NCI-H69 (cell line): ENCODE measurements at regions not wholly inside any gene's neighbourhood (a gene's known extent, or its start where the extent isn't known, plus 50 kb on each side); places are given as distances from the start of the nearest gene placed in this dataset.

ENCODE experiments used
- DNase-seq: peaks from one replicate; lab custom pipeline; 2025; lab: John Stamatoyannopoulos, UW

- no peak for DNase-seq
Observed at GRCh38 chr10:131445623-131446022, 134.1 kb upstream of the TCERG1L start.

DNA sequence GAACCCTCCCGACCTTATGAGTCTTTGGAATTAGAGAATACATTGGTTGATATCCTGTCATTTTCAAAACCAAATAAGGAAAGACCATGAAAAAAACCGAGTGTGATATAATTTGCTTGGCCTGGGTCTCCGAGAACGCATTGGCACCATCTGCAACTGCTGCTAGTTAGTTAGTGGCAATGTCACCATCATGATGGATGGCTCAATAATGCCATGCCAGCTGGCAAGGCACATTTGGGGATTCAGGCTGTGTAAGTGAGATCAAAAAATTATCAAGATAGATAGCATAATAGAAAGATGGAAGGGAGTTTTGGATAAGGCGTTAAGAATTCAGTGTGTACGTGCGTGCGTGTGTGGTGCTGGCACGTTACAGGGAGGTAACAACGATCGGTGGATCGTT, 134.7 kb upstream of the TCERG1L start:
- DNase-seq, result no peak

- DNase-seq, result no peak
Observed at GRCh38 chr10:131448171-131448570, 136.7 kb upstream of the TCERG1L start.

GRCh38 chr10:131448883-131449282, 137.4 kb upstream of the TCERG1L start:
- no peak for DNase-seq

DNA sequence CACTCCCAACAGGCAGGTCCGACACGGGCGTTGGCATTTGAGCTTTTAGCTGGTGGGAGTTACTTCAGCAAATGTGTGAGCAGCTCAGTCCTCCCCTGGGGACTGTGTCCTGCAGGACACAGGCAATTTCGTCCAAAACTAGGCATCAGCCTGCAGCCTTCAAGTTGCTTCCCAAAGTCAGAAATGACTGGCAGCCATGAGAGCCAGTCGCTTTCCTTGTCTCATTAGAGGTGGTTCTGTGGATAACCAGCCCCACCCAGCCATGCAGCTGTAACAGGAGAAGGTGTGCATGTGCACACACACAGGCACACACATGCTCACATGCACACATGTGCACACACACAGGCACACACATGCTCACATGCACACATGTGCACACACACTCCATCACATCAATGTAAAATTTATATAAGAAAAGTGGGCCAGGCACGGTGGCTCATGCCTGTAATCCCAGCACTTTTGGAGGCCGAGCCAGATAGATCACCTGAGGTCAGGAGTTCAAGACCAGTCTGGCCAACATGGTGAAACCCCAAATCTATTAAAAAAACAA, 138.8 kb upstream of the TCERG1L start:
- no peak for DNase-seq

- no peak for DNase-seq
Observed at GRCh38 chr10:131451407-131452015, 140.0 kb upstream of the TCERG1L start.

DNA sequence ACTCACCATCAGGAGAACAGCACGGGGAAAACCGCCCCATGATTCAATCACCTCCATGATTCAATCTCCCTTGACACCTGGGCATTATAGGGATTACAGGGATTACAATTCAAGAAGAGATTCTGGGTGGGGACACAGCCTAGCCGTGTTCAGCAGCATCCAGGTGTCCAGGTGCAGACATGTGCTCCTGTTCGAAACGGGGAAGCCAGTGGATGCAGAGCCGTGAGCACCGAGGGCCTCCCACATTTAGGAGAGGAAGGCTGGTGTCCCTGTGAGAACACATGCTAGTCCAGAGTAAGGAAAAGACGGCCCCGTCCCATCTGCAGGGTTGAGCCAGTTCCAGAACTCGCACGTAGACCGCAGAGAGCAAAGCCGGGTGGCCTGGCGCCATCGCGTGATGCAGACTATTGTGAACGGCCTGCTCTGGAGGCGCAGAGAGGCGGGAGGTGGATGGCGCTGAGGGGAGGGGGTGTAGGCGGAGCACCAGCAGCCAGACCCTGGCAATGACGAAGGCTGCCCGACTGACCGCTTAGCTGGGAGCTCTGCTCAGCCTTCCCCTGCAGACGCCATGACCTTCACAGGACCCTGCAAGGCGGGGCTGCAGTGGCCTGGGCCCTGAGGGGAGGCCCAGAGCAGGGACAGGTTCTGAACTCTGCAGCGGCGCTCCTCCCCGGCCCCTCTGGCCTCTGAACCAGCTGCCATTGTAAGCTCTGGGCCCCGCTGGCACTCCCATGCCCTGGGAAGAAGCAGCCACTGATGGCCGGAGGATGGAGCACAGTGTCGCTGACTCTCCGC, 141.6 kb upstream of the TCERG1L start:
- no peak for DNase-seq

DNA sequence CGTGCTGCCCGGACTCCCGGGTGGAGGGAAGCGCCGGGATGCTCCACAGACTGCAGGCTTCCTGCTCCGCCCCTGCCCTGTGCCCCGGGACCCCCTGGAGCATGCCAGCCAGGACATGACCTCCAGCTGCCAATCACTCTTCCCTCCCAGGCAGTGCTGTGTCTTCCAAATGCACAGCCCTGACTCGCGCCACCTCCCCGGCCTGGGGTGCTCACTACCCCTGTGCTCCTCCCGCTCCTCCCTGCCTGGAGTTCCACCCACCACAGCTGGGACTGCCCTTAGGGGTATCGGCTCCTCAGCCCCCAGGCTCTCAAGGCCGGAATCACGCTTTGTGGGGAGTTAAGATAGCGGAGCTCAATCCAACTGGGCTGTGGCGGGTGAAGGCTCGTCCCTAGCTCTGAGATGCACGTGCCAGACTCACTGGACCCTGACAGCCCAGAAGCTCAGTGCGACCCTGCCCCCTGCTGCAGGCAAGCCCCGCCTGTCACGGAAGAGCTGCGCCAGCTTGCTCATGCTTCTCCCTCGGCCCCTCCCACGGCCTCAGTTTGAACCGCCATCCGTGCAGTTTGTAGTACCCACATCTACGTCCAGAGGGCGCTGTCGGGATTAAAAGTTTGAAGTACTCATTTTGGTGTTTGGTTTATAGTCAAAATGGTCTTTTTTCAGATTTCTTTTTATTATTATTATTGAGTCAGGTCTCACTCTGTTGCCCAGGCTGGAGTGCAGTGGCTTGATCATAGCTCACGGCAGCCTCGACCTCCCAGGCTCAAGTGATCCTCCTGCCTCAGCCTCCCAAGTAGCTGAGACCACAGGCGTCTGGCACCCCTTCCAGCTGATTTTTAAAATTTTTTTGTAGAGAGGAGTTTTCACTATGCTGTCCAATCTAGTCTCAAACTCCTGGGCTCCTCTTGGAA, 142.5 kb upstream of the TCERG1L start:
- peak; percentile 26 for DNase-seq

DNA sequence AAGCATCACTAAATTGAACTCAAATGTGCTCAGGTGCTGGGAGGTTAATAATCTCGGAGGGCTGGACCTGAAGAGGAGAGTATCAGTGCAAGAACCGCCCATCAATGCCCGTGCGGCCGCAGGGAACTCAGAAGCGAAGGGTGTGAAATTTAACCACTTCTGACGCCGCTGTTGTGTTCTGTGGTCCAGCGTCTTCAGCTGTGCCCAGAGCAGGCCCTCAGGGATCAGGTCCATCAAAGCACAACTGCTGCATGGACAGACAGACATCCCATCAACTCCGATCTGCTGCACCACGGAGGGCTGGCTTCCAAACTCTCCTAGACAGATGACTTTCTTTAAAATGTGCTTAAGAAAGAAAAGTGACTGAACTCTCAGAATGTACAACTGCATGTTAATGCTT, 144.9 kb upstream of the TCERG1L start:
- DNase-seq, result no peak

GRCh38 chr10:131461093-131461492, 149.6 kb upstream of the TCERG1L start:
- DNase-seq, result no peak

DNA sequence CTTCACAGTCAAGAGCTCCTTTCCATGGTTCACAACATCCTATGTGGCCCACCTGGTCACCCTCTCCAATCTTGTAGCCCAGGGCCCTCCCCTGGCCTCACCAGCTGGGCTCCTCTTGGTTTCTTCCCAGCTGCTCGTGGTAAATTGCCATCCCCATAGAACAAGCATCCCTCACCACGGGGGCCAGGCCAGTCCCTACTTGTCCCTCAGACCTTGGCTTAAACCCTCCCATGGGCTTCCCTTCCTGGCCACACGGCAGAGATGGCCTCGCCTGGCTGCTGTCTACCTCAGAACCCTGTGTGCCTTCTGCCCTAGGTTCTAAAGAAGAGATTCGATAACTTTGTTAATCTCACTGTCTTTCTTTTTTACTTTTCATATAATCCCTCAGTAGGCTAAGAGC, 153.3 kb upstream of the TCERG1L start:
- DNase-seq, result no peak

- no peak for DNase-seq
Observed at GRCh38 chr10:131469551-131469950, 158.0 kb upstream of the TCERG1L start.

- DNase-seq, result no peak
Observed at GRCh38 chr10:131473645-131474044, 162.1 kb upstream of the TCERG1L start.

GRCh38 chr10:131474416-131474815, 162.9 kb upstream of the TCERG1L start:
- no peak for DNase-seq

GRCh38 chr10:131475043-131475442, 163.5 kb upstream of the TCERG1L start:
- DNase-seq, result no peak

DNA sequence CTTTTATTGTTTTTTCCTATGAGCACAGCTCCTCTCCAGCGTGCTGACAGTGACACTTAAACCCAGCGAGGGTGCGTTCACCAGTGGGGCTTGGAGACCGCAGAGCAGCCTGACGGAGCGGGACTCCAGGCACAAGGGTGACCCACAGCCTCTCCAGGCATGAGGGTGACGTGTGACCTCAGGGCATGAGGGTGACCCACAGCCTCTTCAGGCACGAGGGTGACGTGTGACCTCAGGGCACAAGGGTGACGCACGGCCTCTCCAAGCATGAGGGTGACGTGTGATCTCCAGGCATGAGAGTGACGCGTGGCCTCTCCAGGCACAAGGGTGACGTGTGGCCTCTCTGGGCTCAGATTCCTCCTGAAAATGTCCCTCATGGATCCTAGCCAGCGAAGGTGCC, 164.3 kb upstream of the TCERG1L start:
- no peak for DNase-seq

DNA sequence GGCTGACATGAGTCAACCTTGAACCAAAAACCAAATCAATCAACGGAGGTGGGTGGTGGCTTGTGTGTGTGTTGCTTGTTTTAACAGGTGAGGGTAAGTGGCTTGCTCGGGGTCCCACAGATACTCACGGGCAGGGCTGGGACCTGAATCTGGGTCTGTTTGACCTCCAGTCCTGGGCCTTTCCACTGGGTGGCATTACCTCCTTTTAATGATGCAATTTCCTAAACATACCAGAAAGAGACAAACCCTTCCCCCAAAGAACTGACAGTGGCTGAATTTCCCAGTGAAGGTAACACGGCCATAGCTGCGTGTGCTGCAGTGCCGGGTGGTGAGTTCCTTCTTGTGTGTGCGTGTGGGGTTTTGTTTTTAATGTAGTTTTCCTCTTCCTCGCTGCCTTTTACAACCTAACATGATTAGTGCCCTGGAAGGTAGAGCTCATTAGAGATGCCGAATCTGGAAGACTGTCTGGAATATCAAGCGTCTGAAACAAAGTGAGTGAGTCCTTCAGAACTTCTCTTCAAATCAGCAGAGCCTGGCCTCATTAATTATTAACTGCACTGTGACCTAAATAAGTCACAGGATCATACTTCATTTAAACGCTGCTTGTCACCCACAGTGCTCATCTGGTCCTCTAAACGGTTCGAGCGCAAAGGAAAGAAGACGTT, 166.1 kb upstream of the TCERG1L start:
- DNase-seq, result no peak

DNA sequence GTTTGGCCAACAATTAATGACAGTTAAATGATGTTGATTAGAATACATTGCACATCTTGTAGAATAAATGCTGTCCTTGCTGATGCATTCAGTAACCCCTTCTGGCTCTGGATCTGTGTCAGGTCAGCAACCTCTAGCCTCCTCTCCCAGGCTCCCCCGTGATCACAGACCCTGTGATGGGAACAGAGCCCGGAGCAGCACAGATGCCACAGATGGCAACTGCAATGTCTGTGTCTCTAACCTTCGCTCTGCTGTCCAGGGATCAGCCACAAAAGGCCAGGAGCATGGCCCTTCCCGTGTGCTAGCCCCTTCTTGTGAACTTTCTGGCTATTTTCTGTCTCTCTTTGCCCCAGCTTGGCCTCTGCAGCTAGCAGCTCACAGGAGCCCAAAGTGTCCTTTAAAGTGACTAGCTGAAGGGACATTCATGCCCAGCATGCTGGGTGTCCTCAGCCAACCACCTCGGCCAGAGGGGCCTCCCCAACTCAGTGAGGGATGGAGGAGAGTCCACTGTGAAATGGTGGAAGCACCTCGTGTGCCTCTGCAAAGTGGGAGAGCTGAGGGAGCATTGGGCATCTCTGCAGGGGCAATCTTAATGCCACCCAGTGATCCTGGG, 167.0 kb upstream of the TCERG1L start:
- no peak for DNase-seq

DNA sequence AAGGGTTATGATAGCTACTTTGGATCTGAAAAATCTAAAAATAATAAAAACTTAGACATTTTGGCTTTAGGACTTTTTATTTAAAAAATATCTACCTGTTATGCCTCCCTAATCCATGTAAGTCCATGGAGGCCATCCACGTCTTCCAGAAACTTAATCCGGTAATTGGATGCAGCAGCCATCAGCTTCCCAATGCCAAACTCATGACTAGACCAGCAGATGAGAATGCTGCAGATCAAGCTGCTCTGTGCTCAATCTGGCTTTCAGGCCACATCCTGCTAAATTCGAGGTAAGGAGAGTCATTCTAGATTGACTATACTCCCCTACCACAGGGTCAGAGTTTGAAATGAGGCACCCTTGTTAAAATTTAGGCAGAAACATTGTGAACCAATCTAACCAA, 168.5 kb upstream of the TCERG1L start:
- no peak for DNase-seq

DNA sequence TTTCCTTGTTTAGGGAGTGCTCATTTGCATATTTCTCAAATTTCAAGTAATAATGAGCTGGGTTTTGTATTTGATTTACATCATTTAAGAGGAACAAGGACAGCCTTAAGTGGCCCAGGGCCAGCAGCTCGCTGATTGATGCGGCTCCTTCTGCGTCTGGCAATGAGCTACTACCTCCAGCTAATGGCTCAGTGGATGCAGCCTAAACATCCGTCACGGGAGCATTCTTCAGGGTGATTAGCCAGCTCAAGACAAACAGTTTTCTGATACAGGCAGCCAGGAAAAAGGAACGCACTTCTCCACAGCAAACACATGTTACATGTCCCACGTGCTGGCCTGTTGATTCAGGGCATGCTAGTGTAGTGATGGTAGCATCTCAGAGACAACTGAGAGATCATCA, 169.3 kb upstream of the TCERG1L start:
- no peak for DNase-seq

DNA sequence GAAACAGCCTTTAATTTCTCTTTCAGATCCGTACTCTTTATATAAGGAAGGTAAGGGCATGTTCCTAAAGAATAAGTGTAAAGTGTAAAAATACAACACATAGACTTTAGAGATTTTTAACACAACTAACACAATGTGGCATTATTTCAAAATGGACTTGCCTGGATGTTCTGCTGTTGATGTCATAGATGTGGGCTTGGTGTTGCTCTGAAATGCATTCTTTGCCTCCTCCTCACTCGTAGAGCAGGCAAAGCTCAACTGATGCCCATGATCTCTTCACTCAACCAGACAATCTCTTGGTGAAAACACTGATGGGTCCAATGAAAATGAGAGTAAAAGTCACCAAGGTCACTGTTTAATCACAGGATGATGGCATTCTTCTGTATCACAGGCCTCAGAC, 174.2 kb upstream of the TCERG1L start:
- no peak for DNase-seq

DNA sequence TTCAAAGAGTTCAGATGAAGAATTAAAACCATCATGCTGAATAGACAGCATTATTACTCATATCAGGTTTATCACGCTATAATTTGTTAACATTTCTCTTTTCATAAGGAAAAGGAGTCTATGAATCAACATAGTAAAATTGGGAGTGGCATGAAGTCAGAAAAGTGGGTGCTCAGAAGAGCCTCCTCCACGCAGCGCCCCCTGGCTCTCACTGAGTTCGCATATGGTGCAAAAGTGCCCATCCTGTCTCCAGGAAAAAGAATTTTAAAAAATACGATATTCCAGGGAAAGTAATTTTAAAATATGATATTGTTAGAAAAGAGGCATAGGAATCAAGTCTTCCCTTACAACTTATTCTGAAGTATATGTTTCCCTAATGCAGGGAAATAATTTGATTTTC, 176.3 kb upstream of the TCERG1L start:
- no peak for DNase-seq
